ENCODE measurements at regions not wholly inside any gene's neighbourhood (a gene's known extent, or its start where the extent isn't known, plus 50 kb on each side); places are given as distances from the start of the nearest gene placed in this dataset.
"Not testable (repeated sequence)": the region's sequence is repeated elsewhere in the genome, so short reads cannot be mapped to it uniquely, and the experiment has no call there.

DNA sequence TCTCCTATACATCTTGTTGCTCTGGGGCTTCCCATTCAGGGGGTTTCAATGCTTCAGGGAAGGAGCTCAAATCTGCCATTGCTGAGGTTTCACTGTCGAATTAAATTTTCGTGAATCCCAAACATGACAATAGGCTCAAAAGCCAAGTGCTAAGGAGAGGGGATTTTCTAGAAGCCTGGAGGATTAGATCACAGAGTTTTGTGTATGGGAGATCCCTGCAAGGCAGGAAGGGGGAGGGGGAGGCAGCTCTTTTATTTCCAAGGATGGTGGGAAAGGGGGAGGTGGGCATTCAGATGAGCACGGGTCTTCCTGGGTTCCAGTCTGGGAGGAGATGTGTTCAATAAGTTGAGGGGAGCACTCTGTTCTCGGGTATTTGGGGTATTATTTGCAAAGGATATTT lies 69.9 kb upstream of the DLG1 start:
- DNase-seq (ENCODE audit: low read depth): no peak

- DNase-seq (ENCODE audit: low read depth): no peak
Observed at GRCh38 chr3:197367081-197367780, 68.8 kb upstream of the DLG1 start.

DNA sequence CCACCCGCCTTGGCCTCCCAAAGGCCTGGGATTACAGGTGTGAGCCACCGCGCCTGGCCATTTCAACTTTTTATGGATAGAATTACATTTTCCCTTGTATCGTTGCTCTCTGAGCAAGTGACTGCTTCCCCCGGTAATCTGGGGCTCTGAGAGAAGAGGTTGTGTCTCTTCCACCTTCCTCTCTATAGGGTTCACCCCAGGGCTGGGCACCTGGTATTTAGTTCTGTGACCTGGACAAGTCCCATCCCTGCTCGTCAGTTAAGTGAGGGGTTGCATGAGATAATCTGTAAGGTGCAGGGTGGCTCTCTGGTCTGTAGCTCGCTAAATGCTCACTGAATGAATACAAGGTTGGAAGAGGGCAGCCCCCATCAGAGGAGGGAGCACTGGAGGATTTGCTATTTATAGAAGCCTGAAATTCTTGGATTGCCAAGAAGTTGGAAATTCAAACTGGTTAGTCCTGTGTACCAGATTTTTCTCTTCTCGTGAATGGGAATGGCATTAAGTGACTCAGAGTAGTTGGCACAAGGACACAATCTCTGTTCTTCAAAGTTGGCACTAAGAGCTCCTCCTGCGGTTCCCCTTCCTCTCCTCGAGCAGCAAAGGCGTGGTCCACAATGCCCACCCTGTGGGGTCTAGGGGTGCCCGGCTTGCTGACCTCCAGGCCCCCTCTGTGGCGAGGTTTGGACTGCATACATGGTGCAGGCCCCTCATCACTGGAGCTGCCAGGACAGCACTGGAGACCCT lies 68.1 kb upstream of the DLG1 start:
- no peak for DNase-seq (ENCODE audit: low read depth)

DNA sequence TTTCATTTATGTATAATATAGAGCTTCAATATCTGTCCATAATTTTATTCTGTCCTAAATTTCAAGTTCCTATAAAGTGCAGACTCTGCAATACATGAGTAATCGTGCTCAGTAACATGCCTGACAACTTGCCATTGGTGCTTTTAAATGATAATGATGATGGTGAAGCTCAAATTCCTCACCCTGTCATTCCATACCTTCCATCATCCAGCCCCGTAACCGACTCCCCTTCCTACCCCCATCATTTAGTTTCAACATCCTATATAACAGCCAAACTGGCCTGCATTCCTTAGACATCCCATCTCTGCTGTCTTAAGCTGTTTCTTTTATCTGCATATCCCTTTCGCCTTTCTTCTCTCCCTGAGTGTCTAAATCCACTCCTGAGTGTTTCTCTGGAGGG lies 67.2 kb upstream of the DLG1 start:
- DNase-seq (ENCODE audit: low read depth): no peak

- DNase-seq (ENCODE audit: low read depth): no peak
Observed at GRCh38 chr3:197364410-197365071, 66.1 kb upstream of the DLG1 start.

- no peak for DNase-seq (ENCODE audit: low read depth)
Observed at GRCh38 chr3:197363553-197364409, 65.4 kb upstream of the DLG1 start.

DNA sequence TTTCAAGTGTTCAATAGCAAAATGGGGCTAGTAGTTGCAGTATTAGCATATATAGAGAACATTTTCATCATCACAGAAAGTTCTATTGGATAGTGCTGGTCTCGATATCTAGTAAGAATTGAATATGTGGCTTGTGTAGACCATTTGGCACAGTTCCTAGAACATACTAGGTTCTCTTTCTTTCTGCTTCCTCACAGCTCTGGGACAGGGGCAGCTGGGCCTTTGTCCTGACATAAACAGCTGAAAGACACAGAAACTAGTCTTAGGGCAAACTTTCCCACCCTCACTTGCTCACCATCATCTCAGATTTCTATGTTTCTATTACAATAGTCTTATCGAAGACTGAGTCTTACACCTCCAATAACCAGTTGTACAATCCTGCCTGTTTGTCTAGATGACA lies 63.7 kb upstream of the DLG1 start:
- DNase-seq (ENCODE audit: low read depth): no peak

DNA sequence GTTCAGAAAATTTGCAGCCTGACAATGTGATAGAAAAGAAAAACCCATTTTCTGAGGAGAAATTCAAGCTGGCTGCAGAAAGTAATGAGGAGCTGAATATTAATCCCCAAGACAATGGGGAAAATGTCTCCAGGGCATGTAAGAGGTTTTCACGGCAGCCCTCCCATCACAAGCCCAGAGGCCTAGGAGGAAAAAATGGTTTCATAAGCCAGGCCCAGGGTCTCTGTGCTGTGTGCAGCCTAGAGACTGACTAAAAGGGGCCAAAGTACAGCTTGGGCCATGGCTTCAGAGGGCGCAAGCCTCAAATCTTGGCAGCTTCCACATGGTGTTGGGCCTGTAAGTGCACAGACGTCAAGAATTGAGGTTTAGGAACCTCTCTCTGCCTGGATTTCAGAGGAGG lies 61.7 kb upstream of the DLG1 start:
- DNase-seq (ENCODE audit: low read depth): not testable (repeated sequence)

DNA sequence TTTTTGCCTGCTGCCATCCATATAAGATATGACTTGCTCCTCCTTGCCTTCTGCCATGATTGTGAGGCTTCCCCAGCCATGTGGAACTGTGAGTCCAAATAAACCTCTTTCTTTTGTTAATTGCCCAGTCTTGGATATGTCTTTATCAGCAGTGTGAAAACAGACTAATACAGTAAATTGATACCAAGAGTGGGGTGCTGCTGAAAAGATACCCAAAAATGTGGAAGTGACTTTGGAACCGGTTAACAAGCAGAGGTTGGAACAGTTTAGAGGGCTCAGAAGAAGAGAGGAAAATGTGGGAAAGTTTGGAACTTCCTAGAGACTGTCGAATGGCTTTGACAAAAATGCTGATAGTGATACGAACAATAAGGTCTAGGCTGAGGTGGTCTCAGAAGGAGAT lies 61.1 kb upstream of the DLG1 start:
- DNase-seq (ENCODE audit: low read depth): not testable (repeated sequence)

DNA sequence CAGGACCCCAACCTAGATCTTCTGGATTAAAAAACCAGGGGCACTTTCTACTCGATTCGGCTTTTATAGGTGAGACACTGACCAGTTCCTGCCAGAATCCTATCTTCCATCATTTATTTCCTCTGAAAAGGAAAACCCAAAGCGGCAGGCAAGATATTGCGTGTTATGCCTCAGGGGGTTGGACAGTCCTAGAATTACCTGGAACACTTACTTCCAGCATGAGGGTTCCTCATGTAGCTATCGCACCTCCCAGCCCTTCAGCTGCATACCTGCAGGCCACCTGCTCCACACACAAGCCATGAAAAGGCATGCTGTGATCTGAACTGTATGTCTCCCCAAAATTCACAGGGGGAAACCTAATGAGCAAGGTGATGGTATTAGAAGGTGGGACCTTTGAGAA lies 58.3 kb upstream of the DLG1 start:
- DNase-seq (ENCODE audit: low read depth): no peak

DNA sequence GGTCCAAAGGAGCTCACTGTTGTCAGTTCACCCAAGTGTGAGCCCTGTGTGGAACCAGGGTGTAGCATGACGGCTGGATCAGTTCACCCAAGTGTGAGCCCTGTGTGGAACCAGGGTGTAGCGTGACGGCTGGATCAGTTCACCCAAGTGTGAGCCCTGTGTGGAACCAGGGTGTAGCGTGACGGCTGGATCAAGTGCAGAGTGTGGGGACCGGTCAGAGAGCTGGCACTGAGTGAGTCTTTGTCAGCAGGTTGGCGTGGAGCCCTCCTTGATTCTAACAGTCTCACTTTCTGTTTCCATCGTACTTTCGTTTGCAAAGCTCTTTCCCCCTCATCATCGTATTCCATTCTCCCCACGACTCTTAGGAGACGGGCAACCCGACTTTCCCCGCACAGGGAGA lies 57.9 kb upstream of the DLG1 start:
- no peak for DNase-seq (ENCODE audit: low read depth)

GRCh38 chr3:197355713-197356112 lies 57.3 kb upstream of the DLG1 start:
- DNase-seq (ENCODE audit: low read depth): no peak

- no peak for DNase-seq (ENCODE audit: low read depth)
Observed at GRCh38 chr3:197354568-197355001, 56.2 kb upstream of the DLG1 start.

- DNase-seq (ENCODE audit: low read depth): no peak
Observed at GRCh38 chr3:197353867-197354567, 55.6 kb upstream of the DLG1 start.

DNA sequence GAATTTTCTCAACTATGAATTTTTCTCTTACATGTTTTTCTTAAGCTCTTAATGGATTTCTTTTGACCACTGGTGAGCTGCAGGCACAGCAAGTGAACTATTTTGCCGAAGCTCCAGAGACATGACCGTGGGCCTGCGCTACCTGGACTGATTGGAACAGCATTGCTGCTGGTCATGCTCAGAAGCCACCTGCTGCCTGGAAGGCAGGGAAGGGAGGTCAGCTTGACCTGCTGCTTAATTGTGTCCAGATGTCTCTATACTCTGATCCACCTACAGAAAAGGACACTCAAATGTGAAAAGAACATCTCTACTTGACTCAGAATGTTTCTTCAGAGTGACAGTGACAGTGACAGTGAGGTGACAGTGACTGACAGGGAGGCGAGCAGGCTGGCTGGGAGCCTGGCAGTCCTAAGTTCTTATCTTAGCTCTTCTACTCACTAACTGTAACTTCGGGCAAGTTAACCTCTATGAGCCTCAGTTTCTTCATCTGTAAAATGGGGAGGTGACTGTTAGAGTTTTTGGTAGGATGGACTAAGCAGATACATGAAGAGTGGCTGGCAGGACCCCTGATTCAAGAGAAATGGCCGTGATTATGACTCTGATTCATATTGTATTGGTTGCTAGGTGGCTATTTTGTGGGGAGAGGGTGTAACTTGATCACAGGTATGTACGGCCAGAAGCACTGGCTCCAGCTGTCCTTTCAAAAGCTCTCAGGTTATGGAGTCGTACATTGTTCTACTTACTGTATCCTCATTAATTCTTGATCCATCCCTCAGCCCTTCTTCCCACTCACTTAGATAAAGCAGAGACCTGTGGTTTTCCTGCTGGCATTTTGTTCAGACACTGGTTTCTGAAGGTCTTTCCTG lies 54.8 kb upstream of the DLG1 start:
- DNase-seq (ENCODE audit: low read depth): no peak

DNA sequence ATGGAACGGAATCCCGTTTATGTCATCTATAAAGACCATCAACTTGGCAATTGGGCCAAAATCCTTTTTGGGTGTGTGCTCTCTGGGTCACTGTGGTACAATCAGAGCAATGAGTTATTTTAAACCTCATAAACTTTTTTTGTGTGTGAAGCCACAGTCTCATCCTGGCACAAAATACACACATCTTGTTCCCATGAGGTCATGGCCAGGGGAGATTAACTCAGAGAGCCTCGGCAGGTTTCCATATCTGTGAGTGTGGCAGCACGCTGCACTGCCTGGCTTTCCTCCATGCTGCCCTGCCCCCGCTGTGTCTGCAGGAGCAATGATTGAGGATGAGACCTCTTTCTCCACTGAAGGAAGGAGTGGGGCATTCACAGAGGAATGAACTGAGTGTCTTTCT lies 54.0 kb upstream of the DLG1 start:
- no peak for DNase-seq (ENCODE audit: low read depth)

DNA sequence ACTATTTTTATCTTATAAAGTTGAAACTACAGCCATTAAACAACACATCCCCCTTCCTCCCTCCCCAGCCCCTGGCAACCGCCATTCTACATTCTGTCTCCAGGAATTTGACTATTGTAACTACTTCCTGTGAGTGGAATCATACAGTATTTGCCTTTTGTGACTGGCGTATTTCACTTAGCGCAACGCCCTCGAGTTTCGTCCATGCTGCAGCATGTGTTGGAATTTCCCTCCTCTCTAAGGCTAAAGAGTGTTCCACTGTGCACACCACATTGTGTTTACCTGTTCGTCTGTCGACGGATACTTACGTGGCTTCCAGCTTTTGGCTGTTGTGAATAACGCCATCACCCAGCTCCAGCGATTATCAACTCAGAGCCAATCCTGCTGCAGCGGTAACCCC lies 52.0 kb upstream of the DLG1 start:
- DNase-seq (ENCODE audit: low read depth): no peak

GRCh38 chr3:197349368-197349767 lies 51.0 kb upstream of the DLG1 start:
- DNase-seq (ENCODE audit: low read depth): no peak
